ENCODE measurements at regions not wholly inside any gene's neighbourhood (a gene's known extent, or its start where the extent isn't known, plus 50 kb on each side); places are given as distances from the start of the nearest gene placed in this dataset.
A peak's percentile ranks its signal among the peaks of the same experiment; 100 is the strongest.

- Histone ChIP-seq H3K27me3 (ENCODE audit: insufficient read depth, low read length) (no peaks in the 10 kb centered on the region), H2AFZ (ENCODE audit: low read length) (no peak overlapping the region), H4K20me1 (ENCODE audit: insufficient read depth, low read length) (no peaks in the 10 kb centered on the region), H3K9me3 (ENCODE audit: low read depth, low read length) (no peaks in the 10 kb centered on the region), H3K36me3 (ENCODE audit: insufficient read depth, low read length) (no peaks in the 10 kb centered on the region), H3K79me2 (ENCODE audit: insufficient read depth, low read length) (no peaks in the 10 kb centered on the region), H3K27ac (ENCODE audit: low read depth, low read length) (no peak overlapping the region), H3K4me2 (ENCODE audit: insufficient read depth, low read length) (no peak overlapping the region), H3K4me1 (ENCODE audit: insufficient read depth, low read length) (no peaks in the 10 kb centered on the region), H3K4me3 (ENCODE audit: insufficient read depth, low read length) (no peak overlapping the region)
- no peak for DNase-seq (ENCODE audit: insufficient read length, low spot score, missing footprints)
- TF ChIP-seq CTCF (IDR thresholded peaks at IDR 0.05; ENCODE audit: extremely low read depth, low read depth, low read length): no peak
These were observed 1463.3 kb downstream of the C4orf33 start for GRCh38 chr4:130559268-130559667.

- peak overlapping the region; percentile 35 for H3K4me3 ChIP-seq (ENCODE audit: insufficient read depth, low read length)
- no peak overlapping the region for H3K27ac ChIP-seq (ENCODE audit: low read depth, low read length)
- peak; percentile 25 for DNase-seq (ENCODE audit: insufficient read length, low spot score, missing footprints)
- H3K4me1 ChIP-seq (ENCODE audit: insufficient read depth, low read length): no peaks in the 10 kb centered on the region
- no peaks in the 10 kb centered on the region for H3K79me2 ChIP-seq (ENCODE audit: insufficient read depth, low read length)
- H3K27me3 ChIP-seq (ENCODE audit: insufficient read depth, low read length): no peaks in the 10 kb centered on the region
- H3K36me3 ChIP-seq (ENCODE audit: insufficient read depth, low read length): no peaks in the 10 kb centered on the region
- peak; percentile 39 for TF ChIP-seq CTCF (IDR thresholded peaks at IDR 0.05; ENCODE audit: extremely low read depth, low read depth, low read length)
- H3K4me2 ChIP-seq (ENCODE audit: insufficient read depth, low read length): peak overlapping the region; percentile 64
- H4K20me1 ChIP-seq (ENCODE audit: insufficient read depth, low read length): no peaks in the 10 kb centered on the region
- H3K9me3 ChIP-seq (ENCODE audit: low read depth, low read length): no peaks in the 10 kb centered on the region
- H2AFZ ChIP-seq (ENCODE audit: low read length): peak overlapping the region; percentile 17
These were observed 1467.4 kb downstream of the C4orf33 start for GRCh38 chr4:130563185-130563888.

GRCh38 chr4:130563889-130564418, 1468.0 kb downstream of the C4orf33 start:
- Histone ChIP-seq H3K27ac (ENCODE audit: low read depth, low read length) (no peak overlapping the region), H3K4me3 (ENCODE audit: insufficient read depth, low read length) (peak overlapping the region; percentile 28), H2AFZ (ENCODE audit: low read length) (peak overlapping the region; percentile 17), H3K9me3 (ENCODE audit: low read depth, low read length) (no peaks in the 10 kb centered on the region), H3K4me2 (ENCODE audit: insufficient read depth, low read length) (peak overlapping the region; percentile 64), H3K79me2 (ENCODE audit: insufficient read depth, low read length) (no peaks in the 10 kb centered on the region), H3K27me3 (ENCODE audit: insufficient read depth, low read length) (no peaks in the 10 kb centered on the region), H4K20me1 (ENCODE audit: insufficient read depth, low read length) (no peaks in the 10 kb centered on the region), H3K36me3 (ENCODE audit: insufficient read depth, low read length) (no peaks in the 10 kb centered on the region), H3K4me1 (ENCODE audit: insufficient read depth, low read length) (no peaks in the 10 kb centered on the region)
- DNase-seq (ENCODE audit: insufficient read length, low spot score, missing footprints): no peak
- no peak for TF ChIP-seq CTCF (IDR thresholded peaks at IDR 0.05; ENCODE audit: extremely low read depth, low read depth, low read length)

GRCh38 chr4:130568746-130569145, 1472.8 kb downstream of the C4orf33 start:
- Histone ChIP-seq H3K4me2 (ENCODE audit: insufficient read depth, low read length) (no peak overlapping the region), H3K4me3 (ENCODE audit: insufficient read depth, low read length) (no peak overlapping the region), H3K27me3 (ENCODE audit: insufficient read depth, low read length) (no peaks in the 10 kb centered on the region), H3K27ac (ENCODE audit: low read depth, low read length) (no peak overlapping the region), H2AFZ (ENCODE audit: low read length) (no peak overlapping the region), H3K4me1 (ENCODE audit: insufficient read depth, low read length) (no peaks in the 10 kb centered on the region), H3K9me3 (ENCODE audit: low read depth, low read length) (no peaks in the 10 kb centered on the region), H4K20me1 (ENCODE audit: insufficient read depth, low read length) (no peaks in the 10 kb centered on the region), H3K79me2 (ENCODE audit: insufficient read depth, low read length) (no peaks in the 10 kb centered on the region), H3K36me3 (ENCODE audit: insufficient read depth, low read length) (no peaks in the 10 kb centered on the region)
- no peak for DNase-seq (ENCODE audit: insufficient read length, low spot score, missing footprints)
- TF ChIP-seq CTCF (IDR thresholded peaks at IDR 0.05; ENCODE audit: extremely low read depth, low read depth, low read length): no peak
